HCT116 (cell line): ENCODE measurements at regions not wholly inside any gene's neighbourhood (a gene's known extent, or its start where the extent isn't known, plus 50 kb on each side); places are given as distances from the start of the nearest gene placed in this dataset.

Source experiments
- ATAC-seq: fragments of 200-7000 bp; cut with Tn5 transposase; 2 replicates; pipeline ENCODE4 v1.9.1; 2020; ENCODE audit warnings: mild to moderate bottlenecking, moderate library complexity
- BruUV-seq: library from RNA; stranded (reverse); fragments of 400-500 nt; replicated peaks from 2 replicates; lab custom pipeline; 2021; lab: Mats Ljungman, UMichigan
- CTCF ChIA-PET: fragments of 300-600 bp; sonication (Branson Sonifier 250); formaldehyde crosslinking; loops from one replicate; lab custom pipeline; 2021; ENCODE audit warnings: antibody characterized with exemption; lab: Charles Lee
- POLR2A ChIA-PET: fragments of 300-600, 350-600 bp; sonication (Branson Sonifier 250); formaldehyde crosslinking; loops from one replicate; lab custom pipeline; 2021; ENCODE audit warnings: antibody characterized with exemption; lab: Charles Lee
- RAD21 ChIA-PET, 2 experiments: fragments of 300-600 bp; sonication (Branson Sonifier 250); formaldehyde crosslinking; loops; one replicate each; lab custom pipeline; 2023; ENCODE audit warnings: low total read pairs in 2 of 2; ENCODE audit not compliant: uncharacterized antibody in 2 of 2, unreplicated experiment in 2 of 2, low non-redundant PET in 1 of 2; lab: Charles Lee
- DNase-seq: peaks from one replicate; pipeline ENCODE4 v3.0.0-alpha.2; 2010; ENCODE audit warnings: low read depth, low spot score
- H2AFZ ChIP-seq: fragments of 200-600 bp; shearing (Covaris generic), sonication (generic); 2 replicates; pipeline ENCODE4 v1.6.1; 2017; ENCODE audit warnings: low read depth, mixed run types, mixed read lengths, antibody characterized with exemption, low read length; ENCODE audit not compliant: poor library complexity, severe bottlenecking
- H3K27ac ChIP-seq: 2 replicates; pipeline ENCODE4 v1.5.1; 2012; ENCODE audit warnings: low read depth, low read length
- H3K27me3 ChIP-seq: fragments of 200-600 bp; sonication (generic); 2 replicates; pipeline ENCODE4 v1.6.1; 2016; ENCODE audit warnings: mixed run types, low read length, mixed read lengths; ENCODE audit not compliant: insufficient read depth
- H3K36me3 ChIP-seq, 2 experiments: fragments of 200-500 bp in 1 of 2; fragments of 200-600 bp in 1 of 2; sonication (Bioruptor generic) in 1 of 2; sonication (generic) in 1 of 2; 2 replicates each; pipeline versions ENCODE4 v1.5.1 to v1.6.1; 2014 to 2016; ENCODE audit warnings: low read length in 2 of 2, inconsistent platforms in 1 of 2, mixed read lengths in 1 of 2, mixed run types in 1 of 2; ENCODE audit not compliant: insufficient read depth in 2 of 2, control insufficient read depth in 1 of 2
- H3K4me1 ChIP-seq, 2 experiments: fragments of 200-600 bp in 1 of 2; sonication (generic) in 1 of 2; 2 replicates each; pipeline versions ENCODE4 v1.5.1 to v1.6.1; 2012 to 2017; ENCODE audit warnings: low read length in 2 of 2, inconsistent platforms in 1 of 2, mild to moderate bottlenecking in 1 of 2, mixed read lengths in 1 of 2, mixed run types in 1 of 2, moderate library complexity in 1 of 2; ENCODE audit not compliant: insufficient read depth in 2 of 2, control insufficient read depth in 1 of 2
- H3K4me2 ChIP-seq: fragments of 200-600 bp; sonication (generic); 2 replicates; pipeline ENCODE4 v1.6.1; 2017; ENCODE audit warnings: mixed run types, low read length, mixed read lengths
- H3K4me3 ChIP-seq, 2 experiments: fragments of 200-600 bp in 1 of 2; sonication (generic) in 1 of 2; replicated peaks in 1 of 2; 2 replicates each; pipeline ENCODE4 v1.5.1; 2011 to 2016; ENCODE audit warnings: low read length in 2 of 2, control low read depth in 1 of 2, low read depth in 1 of 2, mild to moderate bottlenecking in 1 of 2, mixed read lengths in 1 of 2, mixed run types in 1 of 2
- H3K79me2 ChIP-seq: fragments of 200-600 bp; sonication (generic); 2 replicates; pipeline ENCODE4 v1.6.1; 2017; ENCODE audit warnings: mild to moderate bottlenecking, mixed run types, low read length, moderate library complexity, mixed read lengths; ENCODE audit not compliant: insufficient read depth
- H3K9ac ChIP-seq: fragments of 200-600 bp; sonication (generic); 2 replicates; pipeline ENCODE4 v1.6.1; 2016; ENCODE audit warnings: low read length, mixed read lengths
- H3K9me2 ChIP-seq: fragments of 200-600 bp; sonication (generic), shearing (Covaris generic); 2 replicates; pipeline ENCODE4 v1.6.1; 2017; ENCODE audit warnings: mixed run types, mild to moderate bottlenecking, moderate library complexity; ENCODE audit not compliant: insufficient read depth
- H3K9me3 ChIP-seq, 2 experiments: fragments of 200-500 bp in 1 of 2; fragments of 200-600 bp in 1 of 2; sonication (Bioruptor generic) in 1 of 2; sonication (generic) in 1 of 2; 2 replicates each; pipeline ENCODE4 v1.6.1; 2014 to 2017; ENCODE audit warnings: low read length in 2 of 2, mixed read lengths in 2 of 2, inconsistent platforms in 1 of 2, low read depth in 1 of 2, mild to moderate bottlenecking in 1 of 2, mixed run types in 1 of 2, moderate library complexity in 1 of 2; ENCODE audit not compliant: control insufficient read depth in 1 of 2, insufficient read depth in 1 of 2
- H4K20me1 ChIP-seq: fragments of 200-600 bp; sonication (generic), shearing (Covaris generic); 2 replicates; pipeline ENCODE4 v1.6.1; 2017; ENCODE audit warnings: mixed run types, mild to moderate bottlenecking, moderate library complexity; ENCODE audit not compliant: insufficient read depth
- EGR1 ChIP-seq: IDR thresholded peaks from 2 replicates; pipeline ENCODE4 v1.6.1; 2012; ENCODE audit warnings: low read depth
- EZH2 ChIP-seq: fragments of 200-600 bp; sonication (generic); IDR thresholded peaks from 2 replicates; pipeline ENCODE4 v1.6.1; 2017; ENCODE audit warnings: antibody characterized with exemption, mixed run types
- JUND ChIP-seq: IDR thresholded peaks from 2 replicates; pipeline ENCODE4 v1.6.1; 2012
- ZFX ChIP-seq: fragments of 450-650 bp; IDR thresholded peaks from 2 replicates; pipeline ENCODE4 v1.6.1; 2017
- ZNF274 ChIP-seq: fragments of 200-500 bp; sonication (Bioruptor generic); IDR thresholded peaks from 2 replicates; pipeline ENCODE4 v1.6.1; 2014; ENCODE audit warnings: mild to moderate bottlenecking, low read depth, low read length, inconsistent platforms
- intact Hi-C: fragments of 100-400 bp; cut with micrococcal nuclease; formaldehyde crosslinking; loops from 2 replicates; pipeline ENCODE4 v1.10.0; 2022
- TF ChIP-seq, protein P1 (sequence below): IDR thresholded peaks from 2 replicates; pipeline ENCODE4 v1.6.1; 2012
- TF ChIP-seq, protein P2 (sequence below): IDR thresholded peaks from 2 replicates; pipeline ENCODE4 v1.6.1; 2012; ENCODE audit warnings: low read depth
- TF ChIP-seq, protein P3 (sequence below): IDR thresholded peaks from 2 replicates; pipeline ENCODE4 v1.6.1; 2011; ENCODE audit warnings: mild to moderate bottlenecking, low read length, moderate library complexity; ENCODE audit not compliant: insufficient replicate concordance; ENCODE audit errors: extremely low read depth

DNA sequence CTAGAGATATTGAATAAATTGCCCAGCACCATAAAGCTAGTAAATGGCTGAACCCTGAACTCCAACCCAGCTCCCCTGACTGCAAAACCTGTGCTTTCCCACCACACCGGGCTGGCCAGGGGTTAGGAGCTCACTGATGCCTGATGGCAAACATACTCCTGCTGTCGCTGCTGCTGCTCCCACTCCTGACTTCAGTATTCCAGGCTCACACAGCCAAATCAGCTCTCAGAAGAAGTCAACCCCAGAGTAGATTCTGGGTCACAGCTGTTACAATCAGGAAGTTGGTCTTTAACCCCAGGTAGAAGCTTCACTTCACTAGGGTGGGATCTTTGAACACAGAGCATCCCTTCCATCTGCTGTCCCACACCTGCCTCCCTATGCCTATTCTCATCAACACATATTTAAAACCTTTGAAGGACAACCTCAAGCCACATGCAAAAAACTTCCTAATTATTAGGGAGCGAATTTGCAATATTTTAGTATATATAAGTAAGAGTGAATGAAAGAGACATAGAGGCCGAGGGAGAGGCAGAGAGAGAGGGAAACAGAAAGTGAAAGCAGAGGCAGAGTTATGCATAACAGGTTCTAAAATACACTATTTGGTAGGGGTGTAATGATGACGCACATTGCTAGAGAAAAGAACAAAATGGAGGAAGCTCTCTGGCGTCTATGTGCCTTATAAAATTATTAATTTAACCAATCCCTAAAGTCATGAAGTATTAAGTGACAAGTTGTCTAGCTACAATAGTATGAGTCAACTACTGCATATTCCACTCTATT is 99.4 kb upstream of the SERP2 start:
- DNase-seq, result no peak
- Histone ChIP-seq H3K4me3 (no peak overlapping the region), H3K4me2 (no peak overlapping the region), H4K20me1 (no peaks in the 10 kb centered on the region), H3K36me3 (no peaks in the 10 kb centered on the region), H3K79me2 (no peaks in the 10 kb centered on the region), H3K27ac (no peak overlapping the region), H3K4me1 (peaks cover 0 to 28% of the 10 kb centered on the region in 2 experiments; a peak in 1 of 4 replicates), H2AFZ (peak overlapping the region; percentile 2), H3K9me3 (no peaks in the 10 kb centered on the region), H3K9ac (no peak overlapping the region), H3K27me3 (no peaks in the 10 kb centered on the region), H3K9me2 (no peaks in the 10 kb centered on the region)
- no peak for TF ChIP-seq ZFX
- no peak for TF ChIP-seq JUND
- no peak for TF ChIP-seq EGR1
- TF ChIP-seq, protein P1, sequence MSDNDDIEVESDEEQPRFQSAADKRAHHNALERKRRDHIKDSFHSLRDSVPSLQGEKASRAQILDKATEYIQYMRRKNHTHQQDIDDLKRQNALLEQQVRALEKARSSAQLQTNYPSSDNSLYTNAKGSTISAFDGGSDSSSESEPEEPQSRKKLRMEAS, result no peak
- no peak for TF ChIP-seq ZNF274
- TF ChIP-seq EZH2, result no peak
- TF ChIP-seq, protein P2, sequence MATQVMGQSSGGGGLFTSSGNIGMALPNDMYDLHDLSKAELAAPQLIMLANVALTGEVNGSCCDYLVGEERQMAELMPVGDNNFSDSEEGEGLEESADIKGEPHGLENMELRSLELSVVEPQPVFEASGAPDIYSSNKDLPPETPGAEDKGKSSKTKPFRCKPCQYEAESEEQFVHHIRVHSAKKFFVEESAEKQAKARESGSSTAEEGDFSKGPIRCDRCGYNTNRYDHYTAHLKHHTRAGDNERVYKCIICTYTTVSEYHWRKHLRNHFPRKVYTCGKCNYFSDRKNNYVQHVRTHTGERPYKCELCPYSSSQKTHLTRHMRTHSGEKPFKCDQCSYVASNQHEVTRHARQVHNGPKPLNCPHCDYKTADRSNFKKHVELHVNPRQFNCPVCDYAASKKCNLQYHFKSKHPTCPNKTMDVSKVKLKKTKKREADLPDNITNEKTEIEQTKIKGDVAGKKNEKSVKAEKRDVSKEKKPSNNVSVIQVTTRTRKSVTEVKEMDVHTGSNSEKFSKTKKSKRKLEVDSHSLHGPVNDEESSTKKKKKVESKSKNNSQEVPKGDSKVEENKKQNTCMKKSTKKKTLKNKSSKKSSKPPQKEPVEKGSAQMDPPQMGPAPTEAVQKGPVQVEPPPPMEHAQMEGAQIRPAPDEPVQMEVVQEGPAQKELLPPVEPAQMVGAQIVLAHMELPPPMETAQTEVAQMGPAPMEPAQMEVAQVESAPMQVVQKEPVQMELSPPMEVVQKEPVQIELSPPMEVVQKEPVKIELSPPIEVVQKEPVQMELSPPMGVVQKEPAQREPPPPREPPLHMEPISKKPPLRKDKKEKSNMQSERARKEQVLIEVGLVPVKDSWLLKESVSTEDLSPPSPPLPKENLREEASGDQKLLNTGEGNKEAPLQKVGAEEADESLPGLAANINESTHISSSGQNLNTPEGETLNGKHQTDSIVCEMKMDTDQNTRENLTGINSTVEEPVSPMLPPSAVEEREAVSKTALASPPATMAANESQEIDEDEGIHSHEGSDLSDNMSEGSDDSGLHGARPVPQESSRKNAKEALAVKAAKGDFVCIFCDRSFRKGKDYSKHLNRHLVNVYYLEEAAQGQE, result no peak
- TF ChIP-seq, protein P3, sequence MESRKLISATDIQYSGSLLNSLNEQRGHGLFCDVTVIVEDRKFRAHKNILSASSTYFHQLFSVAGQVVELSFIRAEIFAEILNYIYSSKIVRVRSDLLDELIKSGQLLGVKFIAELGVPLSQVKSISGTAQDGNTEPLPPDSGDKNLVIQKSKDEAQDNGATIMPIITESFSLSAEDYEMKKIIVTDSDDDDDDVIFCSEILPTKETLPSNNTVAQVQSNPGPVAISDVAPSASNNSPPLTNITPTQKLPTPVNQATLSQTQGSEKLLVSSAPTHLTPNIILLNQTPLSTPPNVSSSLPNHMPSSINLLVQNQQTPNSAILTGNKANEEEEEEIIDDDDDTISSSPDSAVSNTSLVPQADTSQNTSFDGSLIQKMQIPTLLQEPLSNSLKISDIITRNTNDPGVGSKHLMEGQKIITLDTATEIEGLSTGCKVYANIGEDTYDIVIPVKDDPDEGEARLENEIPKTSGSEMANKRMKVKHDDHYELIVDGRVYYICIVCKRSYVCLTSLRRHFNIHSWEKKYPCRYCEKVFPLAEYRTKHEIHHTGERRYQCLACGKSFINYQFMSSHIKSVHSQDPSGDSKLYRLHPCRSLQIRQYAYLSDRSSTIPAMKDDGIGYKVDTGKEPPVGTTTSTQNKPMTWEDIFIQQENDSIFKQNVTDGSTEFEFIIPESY, result no peak
- no peak for ATAC-seq
- BruUV-seq, result no TSS peak
- intact Hi-C loops, result no loop called here
- ChIA-PET POLR2A (interaction anchor here (1.7 kb wide), 1 partner anchor 162 kb away, joined by 6 read pairs; no protein-coding TSS in a partner anchor), RAD21 (no interaction called here), CTCF (no interaction called here)
